Mucosa of gallbladder (tissue), 1 donor: ENCODE measurements at regions not wholly inside any gene's neighbourhood (a gene's known extent, or its start where the extent isn't known, plus 50 kb on each side); places are given as distances from the start of the nearest gene placed in this dataset.

Experiments
- DNase-seq: peaks from one replicate; pipeline ENCODE4 v3.0.0-alpha.2; 2020; ENCODE audit warnings: low spot score
- donor health status: DM: no; HTN: no; CAD: no.

DNA sequence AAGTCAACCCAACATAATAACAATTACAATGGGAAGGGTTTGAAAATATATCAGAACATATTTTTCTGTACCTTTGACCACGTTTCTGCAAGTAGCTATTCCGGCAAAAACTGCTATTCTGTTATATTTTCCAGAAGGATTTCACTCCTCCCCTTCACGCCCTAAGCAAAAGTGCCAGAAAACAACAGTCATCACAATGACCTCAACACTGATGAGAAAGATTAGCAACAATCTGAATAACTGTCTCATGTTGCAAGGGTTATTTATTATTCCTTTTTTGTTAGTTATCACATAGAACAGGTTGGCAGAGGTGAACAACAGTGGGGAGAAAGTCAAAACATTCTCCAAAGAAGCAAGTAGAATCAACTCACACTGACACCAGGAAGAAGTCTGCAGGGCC lies 269.4 kb upstream of the ARRDC4 start:
- no peak for DNase-seq

DNA sequence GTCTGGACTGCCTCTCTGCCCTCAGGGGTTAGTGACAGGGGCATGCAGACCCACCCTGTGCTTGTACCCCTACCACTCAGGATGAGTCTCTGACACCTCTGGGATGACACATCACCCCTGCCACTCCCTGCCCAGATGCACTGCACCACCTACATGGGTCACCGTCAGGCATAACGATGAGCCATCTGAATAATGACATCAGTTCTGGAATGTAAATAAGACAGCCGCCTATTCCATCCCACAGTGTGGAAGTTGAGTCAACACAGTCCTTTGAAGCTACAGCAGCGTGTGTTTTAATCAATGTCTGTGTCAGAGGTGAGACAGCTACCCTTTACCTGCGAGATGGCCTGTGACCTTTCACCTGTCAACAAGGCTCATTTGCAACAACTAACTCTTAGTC lies 268.7 kb upstream of the ARRDC4 start:
- no peak for DNase-seq

DNA sequence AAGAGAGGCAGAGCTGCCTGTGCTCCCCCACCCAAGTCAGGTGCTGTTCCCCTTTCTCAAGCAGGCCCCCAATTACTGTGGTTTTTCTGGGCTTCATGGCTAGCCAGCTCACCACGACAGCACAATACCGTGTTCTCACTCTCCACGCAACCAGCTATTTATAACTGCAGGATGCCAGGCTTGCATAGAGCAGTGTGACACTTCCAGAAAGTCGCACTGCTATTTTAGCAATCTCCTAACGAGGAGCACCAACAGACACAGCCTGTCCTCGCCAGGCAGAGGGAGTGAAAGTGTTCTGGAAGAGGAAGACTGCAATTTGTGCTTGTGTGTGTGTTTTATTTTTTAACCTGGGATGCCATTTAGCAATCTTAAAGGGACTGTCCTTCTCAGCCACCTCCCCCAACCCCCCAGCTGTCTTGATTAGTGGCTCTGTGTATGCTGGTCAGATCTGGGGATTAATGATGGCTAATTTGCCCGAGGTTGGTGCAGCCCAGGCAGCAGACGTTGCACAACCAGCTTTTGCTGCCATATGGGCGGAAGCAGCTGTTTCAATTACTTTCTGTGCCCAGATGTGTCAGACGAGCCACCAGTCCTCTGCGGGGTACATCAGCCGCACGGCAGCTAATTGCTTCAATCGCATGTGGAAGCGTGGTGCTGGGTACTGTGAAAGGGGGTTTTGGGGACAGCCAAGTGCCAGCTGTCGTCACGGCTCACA lies 268.0 kb upstream of the ARRDC4 start:
- no peak for DNase-seq

DNA sequence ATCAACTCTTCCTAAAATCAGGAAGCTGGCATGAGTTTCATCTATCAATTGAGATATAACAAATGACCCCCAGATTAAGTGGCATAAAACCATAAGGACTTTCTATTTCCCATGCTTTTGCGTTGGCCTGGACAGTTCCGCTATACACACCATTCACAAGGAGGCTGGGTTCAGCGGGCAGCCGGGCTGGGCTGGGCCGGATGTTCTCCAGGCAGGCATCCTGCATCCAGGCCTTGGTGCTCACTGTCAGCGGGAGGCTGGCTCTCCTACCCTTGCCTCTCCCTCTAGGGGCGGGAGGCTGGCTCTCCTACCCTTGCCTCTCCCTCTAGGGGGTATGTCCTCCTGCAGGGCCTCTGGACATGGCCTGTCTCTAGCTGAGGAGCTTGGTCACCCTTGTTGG lies 266.0 kb upstream of the ARRDC4 start:
- DNase-seq: no peak

DNA sequence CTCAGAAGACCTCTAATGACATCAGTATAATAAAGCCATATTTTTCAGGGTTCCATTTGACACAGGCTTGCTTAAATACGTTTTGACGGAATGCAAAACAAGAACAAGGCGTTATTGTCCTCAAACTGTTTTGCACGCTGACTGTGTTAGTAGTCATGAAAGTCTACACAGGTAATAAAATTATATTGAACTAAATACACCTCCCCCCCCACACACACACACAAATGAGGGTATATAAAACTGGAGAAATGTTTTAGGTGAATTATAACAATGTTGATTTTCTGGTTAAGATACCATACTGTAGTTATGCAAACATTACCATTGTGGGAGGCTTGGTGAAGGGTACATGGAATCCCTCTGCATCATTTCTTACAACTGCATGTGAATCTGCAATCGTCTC lies 257.1 kb upstream of the ARRDC4 start:
- DNase-seq: no peak

DNA sequence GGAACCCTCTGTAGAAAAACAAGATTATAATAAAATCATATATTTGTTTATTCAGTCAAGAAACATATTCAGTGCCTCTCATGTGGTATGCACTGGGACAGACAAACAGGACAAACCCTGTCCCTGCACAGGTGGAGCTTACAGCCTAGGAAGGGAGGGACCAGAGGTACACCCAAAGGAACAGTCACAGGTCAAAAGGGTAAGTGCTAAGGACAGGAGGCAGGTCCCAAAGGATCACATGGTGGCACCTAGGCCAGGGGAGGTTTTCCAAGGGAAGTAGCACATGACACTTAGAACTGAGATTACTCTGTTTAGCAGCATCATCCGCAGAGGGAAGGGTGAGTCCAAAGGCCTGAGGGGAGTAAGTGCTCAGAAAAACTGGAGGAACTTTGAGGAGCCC lies 254.4 kb upstream of the ARRDC4 start:
- DNase-seq: no peak

DNA sequence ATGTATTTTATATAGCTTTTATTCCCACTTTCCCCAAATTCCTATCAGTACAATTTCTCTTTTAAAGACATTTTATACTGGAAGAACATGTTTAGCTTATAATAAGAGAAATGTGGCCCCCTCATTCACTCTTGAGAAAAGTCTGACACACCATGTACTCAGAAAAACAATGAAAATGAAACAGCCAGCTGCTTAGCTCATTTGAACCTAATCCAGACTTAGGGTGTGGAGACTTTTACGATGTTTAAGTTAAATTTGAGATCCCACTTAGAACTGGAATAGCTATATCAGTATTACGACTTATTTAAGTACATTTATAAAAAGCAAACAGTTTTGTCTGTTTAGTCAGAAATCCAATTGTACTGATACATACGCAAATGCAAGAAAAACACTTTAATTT lies 252.3 kb upstream of the ARRDC4 start:
- no peak for DNase-seq

DNA sequence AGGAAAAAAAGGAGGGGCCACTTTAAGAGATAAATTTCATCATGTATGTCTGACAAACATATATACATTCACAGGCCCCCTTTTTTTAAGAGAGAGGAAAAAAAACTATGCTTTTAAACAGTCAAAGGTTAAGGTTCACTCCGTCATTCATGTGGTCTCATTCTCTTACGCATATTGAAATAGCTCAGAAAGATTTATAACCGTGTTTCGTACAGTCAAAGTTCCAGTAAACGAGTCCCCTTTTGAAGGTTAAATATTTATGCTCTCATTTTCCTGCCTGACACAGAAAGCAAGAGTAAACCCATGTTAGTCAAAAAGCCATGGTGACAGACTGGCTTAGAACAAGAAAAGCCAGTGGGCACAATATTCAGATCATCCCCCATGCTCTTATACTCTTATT lies 248.0 kb upstream of the ARRDC4 start:
- DNase-seq: no peak

DNA sequence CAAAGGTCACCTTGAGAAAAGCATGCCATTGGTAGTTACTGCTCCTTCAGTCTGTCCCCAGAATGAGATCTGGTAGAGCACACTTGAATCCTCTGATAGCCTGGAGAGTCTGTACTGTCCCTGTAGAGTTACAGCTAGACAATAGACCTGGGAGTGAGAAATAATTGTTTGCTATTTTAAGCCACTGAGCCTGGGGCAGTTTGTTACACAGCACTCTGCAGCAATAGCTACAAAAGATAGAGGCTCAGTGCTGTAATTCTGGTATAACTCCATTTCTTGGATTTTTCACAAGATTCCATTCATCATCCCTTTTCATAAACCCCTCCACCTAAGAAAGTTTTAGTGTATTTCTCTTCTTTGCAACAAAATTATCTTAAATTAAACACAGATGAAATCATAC lies 242.7 kb upstream of the ARRDC4 start:
- no peak for DNase-seq

DNA sequence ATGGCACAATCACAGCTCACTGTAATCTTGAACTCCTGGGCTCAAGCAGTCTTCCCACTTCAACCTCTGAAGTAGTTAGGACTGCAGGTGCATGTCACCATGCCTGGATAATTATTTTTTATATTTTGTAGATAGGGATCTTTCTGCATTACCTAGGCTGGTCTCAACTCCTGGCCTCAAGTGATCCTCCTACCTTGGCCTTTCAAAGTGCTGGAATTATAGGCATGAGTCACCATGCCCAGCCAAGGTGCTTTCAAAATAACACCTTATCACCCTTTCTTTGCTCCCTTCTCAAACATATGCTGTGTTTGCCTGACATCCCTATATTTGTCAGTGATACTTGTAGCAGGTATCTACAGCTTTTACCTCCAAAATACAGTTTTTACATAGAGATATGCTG lies 242.0 kb upstream of the ARRDC4 start:
- DNase-seq: no peak

DNA sequence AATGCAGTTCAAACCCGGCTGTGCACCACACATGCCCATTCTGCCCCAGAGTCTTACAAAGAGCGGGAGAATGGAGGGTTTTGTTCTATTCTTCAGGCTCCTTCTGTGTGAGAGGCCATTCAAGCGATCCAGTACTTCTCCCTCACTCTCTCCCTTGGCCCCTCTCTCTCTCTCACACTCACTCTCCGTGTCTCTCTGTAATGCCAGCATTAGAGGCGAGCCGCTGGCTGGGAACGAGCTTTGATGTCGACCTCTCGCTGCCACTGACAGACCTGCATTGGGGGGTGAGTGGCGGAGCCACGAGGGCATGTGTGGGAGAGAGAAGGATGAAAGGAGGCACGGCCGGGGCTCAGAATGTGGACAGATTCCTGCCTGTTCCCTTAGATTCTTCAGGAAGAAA lies 231.7 kb upstream of the ARRDC4 start:
- DNase-seq: no peak

DNA sequence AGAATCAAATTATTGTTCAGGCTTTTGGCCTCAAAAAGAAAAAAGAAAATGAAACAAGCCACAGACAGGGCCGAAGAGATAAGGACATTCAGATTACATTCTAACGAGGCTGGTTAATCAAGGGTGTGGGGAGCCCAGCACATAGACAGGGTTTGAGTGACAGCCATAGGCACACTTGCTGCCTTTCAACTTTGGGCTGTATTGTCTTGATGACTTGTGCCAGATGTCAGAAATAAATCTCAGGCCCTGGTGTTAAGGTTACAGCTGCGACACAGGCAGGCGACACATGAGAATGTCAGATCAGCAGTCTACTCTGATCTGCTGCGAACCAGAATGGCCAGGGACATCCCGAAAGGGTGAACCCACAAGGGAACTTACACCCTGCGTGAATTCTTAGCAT lies 231.2 kb upstream of the ARRDC4 start:
- DNase-seq: no peak

DNA sequence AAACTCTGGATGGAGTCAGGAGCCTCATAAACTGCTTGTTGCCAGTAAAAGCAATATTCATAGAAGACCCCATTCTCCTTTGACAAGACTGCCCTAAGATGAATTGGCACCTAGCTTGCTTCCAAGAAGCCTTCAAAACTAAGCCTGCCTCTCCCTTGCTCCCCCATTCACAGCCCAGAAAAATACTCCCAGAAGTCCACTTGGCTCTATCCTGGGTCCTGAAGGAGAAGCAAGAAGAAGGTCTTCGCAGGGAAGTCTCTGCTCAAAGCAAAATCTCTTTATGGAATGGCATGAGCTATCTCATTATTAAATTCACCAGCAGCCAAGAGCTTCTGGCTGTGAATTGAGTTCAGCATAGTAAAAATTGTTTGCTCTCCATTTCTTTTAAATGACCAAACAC lies 230.2 kb upstream of the ARRDC4 start:
- DNase-seq: no peak

DNA sequence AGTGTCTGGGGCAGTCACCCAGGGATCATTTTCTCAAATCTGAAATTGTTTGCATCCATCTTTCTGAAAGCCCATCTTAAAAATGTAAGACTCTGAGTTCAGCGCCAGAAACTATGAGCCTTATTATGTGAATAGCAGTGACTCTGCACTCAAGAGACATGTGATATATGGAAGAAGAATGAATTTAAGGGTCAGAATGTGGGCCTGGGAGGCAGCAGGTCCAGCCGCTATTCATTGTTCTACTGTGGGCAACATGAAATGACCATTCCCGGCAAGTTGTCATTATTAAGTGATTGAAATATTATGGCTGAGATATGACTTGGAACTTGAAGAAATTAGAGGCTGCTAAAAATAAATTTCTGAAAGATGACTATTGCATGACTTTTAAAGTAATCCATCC lies 228.6 kb upstream of the ARRDC4 start:
- DNase-seq: no peak

DNA sequence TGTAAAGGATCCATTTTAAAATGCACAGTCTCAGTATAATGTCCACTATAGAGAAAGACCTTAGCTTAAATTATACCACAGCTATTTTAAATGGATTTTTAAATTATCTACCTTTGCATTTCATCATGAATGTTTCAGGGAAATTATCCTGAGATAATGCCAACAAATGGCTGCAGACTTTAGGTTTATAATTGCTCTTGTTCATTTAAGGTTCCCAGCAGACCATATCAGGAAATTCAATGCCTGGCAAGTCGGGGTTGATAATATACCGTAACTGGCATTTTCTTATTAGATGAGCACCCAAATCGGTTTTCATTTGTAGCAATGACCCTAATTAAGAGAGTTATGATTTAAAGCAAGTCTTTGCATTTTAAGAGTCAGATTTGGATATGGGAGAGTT lies 227.1 kb upstream of the ARRDC4 start:
- DNase-seq: no peak

DNA sequence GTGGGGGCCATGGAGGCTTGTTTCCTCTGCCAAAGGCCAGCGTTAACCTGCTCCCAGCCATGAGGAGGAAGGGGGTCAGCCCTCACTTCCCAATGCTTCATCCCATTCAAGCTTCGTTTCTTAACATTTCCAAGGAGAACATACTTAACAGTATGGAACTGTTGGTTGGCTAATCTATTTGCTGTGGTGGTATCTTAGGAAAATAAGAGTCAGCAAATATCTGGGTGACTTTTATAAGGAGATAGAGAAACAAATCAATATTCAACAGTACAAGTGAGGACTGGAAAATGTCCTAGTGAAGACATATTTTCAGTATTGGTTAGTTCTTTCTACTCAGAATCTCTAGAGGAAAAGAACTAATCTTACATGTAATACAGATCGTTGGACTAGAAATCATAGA lies 223.8 kb upstream of the ARRDC4 start:
- DNase-seq: no peak

DNA sequence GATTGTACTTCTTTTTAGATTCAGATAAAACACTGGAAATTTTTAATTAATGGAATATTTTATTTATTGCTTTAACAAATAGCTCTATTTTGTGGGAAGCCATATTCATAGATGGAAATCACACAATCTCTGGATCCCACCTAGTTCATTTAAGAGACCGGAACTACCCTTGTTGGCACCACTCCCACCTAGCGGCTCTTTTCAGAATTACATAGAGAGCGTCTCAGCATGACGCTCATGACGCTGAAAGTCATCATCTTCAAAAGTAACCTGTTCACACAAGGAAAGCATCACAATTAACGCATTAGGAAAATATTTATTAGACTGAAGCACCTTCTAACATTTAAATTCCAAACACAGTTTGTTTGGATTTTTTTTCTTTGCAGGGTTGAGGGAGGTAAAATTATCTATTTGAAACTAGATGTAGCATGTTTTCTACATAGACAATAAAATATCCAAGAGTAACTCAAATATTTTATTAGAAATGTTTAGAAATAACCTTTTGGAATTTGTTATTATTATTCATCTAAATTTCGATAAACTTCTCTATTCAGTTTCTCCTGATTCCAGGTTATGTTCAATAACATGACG lies 214.9 kb upstream of the ARRDC4 start:
- no peak for DNase-seq

DNA sequence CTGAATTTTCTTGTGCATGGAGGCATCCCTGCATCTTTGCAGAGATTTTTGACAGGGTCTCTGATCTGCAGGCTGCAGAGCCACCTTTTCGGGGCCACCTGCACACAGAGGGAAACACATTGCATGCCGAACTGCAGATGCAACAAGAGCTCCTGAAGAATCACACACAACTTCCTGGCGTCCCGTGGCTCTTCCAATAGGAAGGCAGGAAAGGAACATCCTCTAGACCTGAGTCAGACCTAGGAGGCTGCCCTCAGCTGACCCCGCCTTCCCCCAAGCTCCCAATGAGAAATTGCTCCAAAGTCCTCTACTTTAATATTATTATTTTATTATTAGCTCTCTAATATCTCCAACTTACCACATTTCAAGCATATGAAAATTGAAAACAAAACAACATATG lies 213.2 kb upstream of the ARRDC4 start:
- no peak for DNase-seq

DNA sequence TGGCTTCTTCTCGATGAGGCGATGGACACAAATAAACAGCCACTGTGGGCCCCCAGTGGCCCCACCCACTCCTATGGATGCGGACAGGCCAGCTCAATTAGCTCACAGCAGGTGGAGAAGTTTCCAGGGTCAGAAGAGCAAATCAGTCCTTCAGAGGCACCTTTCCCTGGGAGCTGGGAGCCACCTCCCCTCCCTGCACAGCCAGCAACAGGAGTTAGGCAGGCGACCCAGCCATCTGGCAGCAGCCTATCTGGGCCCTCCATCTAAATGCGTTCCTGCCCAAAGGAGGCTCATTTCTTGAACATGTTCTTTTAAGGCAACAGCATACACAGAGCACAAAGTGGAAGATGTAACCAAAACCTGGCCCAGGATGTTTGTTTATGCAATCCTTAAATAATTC lies 211.9 kb upstream of the ARRDC4 start:
- no peak for DNase-seq

DNA sequence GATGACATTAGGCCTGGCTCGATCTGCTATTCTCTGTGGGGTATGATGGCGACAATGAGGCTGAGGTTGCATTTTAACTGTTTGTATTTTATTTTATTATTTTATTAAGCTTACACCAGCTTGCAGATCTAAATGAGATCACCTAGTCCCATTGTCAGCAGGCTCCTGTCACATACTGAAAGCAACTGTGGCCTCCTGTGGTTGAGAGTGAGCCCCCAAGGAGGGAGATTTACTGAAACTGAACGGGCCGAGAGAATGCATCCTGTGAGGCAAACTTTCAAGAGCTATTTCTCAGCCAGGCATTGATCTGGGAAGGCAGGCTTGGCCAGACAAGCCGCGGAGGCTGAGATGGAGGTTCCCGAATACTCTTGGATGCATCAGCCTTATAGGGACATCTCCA lies 210.4 kb upstream of the ARRDC4 start:
- DNase-seq: no peak

DNA sequence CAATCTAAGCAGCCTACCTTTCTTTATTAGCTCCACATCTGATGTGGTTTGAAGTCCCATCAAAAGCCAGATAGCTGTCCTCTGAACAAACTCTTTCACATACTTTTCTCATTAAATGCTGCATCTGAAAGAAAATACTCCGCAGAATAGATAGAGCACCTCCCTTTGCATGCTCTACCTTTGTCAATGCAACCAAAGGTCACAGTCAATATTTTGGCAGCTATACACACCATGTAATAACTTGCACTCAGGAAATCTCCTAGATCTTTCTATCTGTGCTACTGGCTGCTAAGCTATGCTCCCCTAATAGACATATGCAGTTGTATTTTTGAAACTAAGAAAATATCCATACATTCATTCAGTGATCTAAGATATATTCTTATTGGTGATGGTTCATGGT lies 204.8 kb upstream of the ARRDC4 start:
- DNase-seq: no peak

DNA sequence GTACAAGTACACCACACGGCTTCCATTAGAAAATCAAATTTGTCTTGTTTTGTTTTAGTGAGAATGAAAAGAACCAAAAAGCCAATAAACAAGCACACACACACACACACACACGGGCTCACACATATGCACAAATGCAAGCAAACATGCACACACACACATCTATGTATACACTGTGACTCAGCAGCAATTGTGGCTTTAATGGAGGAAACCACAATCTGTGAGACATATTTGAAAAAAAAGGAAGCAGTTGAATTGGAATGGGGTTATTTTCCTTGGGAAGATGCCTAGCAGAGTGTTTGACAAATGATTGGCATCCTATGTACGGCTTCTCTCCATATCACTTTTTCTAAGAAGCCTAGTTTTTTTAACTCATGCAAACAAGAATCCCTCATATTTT lies 201.1 kb upstream of the ARRDC4 start:
- no peak for DNase-seq

DNA sequence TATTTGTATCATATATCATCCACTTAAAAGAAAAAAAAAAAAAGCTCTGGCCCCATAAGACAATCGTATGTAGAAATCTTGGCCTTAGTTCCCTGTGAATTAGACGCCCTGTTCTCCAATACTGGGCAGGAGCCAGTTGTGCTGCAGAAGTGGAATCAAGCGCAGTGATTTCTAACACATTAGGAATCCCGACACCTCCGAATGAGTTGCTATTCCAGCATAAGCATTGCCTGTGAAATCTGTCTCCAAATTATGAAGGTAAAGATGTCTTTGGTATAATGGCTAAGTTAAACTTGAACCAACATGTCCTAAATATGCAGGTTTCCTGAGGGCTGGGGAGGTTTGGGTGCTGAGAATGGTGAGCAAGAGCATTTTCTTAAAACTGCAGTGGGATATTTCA lies 199.4 kb upstream of the ARRDC4 start:
- DNase-seq: no peak

DNA sequence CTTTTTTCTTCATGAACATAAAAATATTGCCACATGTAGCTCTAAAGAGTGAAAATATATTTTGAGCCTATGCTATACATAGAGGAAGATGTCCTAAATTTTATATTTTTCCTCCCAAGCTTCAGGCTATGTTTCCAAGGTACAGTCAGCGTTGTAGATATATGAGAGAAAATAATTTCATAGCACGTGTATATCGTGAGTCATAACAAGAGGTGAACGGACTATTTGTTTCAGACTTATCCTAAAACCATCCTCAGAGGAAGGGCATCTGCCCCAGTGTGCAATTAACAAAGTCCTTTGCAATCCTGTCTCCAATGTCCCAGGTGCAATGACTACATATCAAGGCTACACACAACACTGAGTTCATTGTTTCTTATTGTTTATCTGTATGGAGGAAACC lies 177.3 kb upstream of the ARRDC4 start:
- no peak for DNase-seq
